Heart left ventricle (tissue), 16 donors: ENCODE measurements at regions not wholly inside any gene's neighbourhood (a gene's known extent, or its start where the extent isn't known, plus 50 kb on each side); places are given as distances from the start of the nearest gene placed in this dataset.

Source experiments
- ATAC-seq, 4 donors: fragments of 200-7000 bp; cut with Tn5 transposase; one replicate each; pipeline ENCODE4 v1.9.1; 2020 to 2022; ENCODE audit warnings: moderate library complexity in 4 of 4, mild to moderate bottlenecking in 3 of 4, moderate number of reproducible peaks in 1 of 4
- DNase-seq, 5 donors: peaks; one replicate each; pipeline ENCODE4 v3.0.0-alpha.2; 2020
- H3K27ac ChIP-seq, 12 donors: fragments of 200-600 bp; sonication (generic) in 4 of 12; one replicate each; pipeline versions ENCODE4 v1.5.0 to v1.8.0; 2016 to 2022; ENCODE audit warnings: mild to moderate bottlenecking in 2 of 12
- H3K27me3 ChIP-seq, 9 donors: fragments of 200-600 bp; sonication (generic) in 2 of 9; one replicate each; pipeline versions ENCODE4 v1.5.1 to v1.8.0; 2016 to 2022; ENCODE audit warnings: mild to moderate bottlenecking in 3 of 9
- H3K36me3 ChIP-seq, 9 donors: fragments of 200-600 bp; sonication (generic) in 2 of 9; one replicate each; pipeline versions ENCODE4 v1.5.0 to v1.8.0; 2018 to 2022; ENCODE audit warnings: mild to moderate bottlenecking in 2 of 9
- H3K4me1 ChIP-seq, 12 donors: fragments of 200-600 bp; sonication (generic) in 4 of 12; one replicate each; pipeline versions ENCODE4 v1.5.0 to v1.8.0; 2016 to 2022; ENCODE audit warnings: mild to moderate bottlenecking in 3 of 12
- H3K4me3 ChIP-seq, 12 donors: fragments of 200-600 bp; sonication (generic) in 4 of 12; one replicate each; pipeline versions ENCODE4 v1.5.0 to v1.8.0; 2017 to 2022; ENCODE audit warnings: mild to moderate bottlenecking in 9 of 12, moderate library complexity in 4 of 12
- H3K9me3 ChIP-seq, 12 donors: fragments of 200-600 bp; sonication (generic) in 4 of 12; one replicate each; pipeline versions ENCODE4 v1.5.0 to v1.8.0; 2016 to 2022; ENCODE audit warnings: mild to moderate bottlenecking in 1 of 12
- CTCF ChIP-seq, 12 donors: fragments of 200-600 bp; sonication (generic) in 4 of 12; IDR thresholded peaks; one replicate each; pipeline versions ENCODE4 v1.5.0 to v1.8.0; 2018 to 2022; ENCODE audit warnings: antibody characterized with exemption in 12 of 12, mild to moderate bottlenecking in 5 of 12
- POLR2A ChIP-seq, 2 donors: fragments of 450-650 bp; IDR thresholded peaks; one replicate each; pipeline ENCODE4 v1.6.1; 2017; ENCODE audit warnings: antibody characterized with exemption in 2 of 2, mild to moderate bottlenecking in 2 of 2, moderate library complexity in 2 of 2
- WGBS, 4 donors: extraction: QIAGEN DNeasy Blood & Tissue Kit in 2 of 4; methylation state at CpG; one replicate each; pipeline versions ENCODE4 v1.1.5 to v1.1.7; 2013 to 2018; 5-methylcytosine and 5-hydroxymethylcytosine counted together
- intact Hi-C, 10 donors: fragments of 100-400 bp; cut with DNase I; formaldehyde crosslinking; loops; one replicate each; pipeline versions ENCODE4 v1.11.1 to v1.14.2; 2022
- donor health status: ischemic (EF 13 %, LVEDD 7.1; RV severe dilation, severe dysfunction).
- donor health status: healthy with polysubstance abuse.
- donor health status: DM: no; HTN: yes; CAD: no.
- donor health status: DM: no; HTN: no; CAD: no.
- donor health status: ischemic (EF 25% LVEDD 6.9; RV normal size, moderate dysfunction).
- donor health status: ischemic (EF 25% LVEDD 5.7; RV mildly dilated, moderate dysfunction).
- donor health status: healthy.
- donor health status: DM: yes; HTN: yes; CAD: no.
- donor health status: ischemic (EF 35%, LVEDD 5.7; RV mildly dilated, moderate dysfunction).
- donor health status: nonischemic (EF 11% LVEDD 7.7; RV severe dilation, severe dysfunction).
- donor health status: DM: yes; HTN: yes; CAD: no.
- donor health status: PGD.
- donor health status: ischemic (EF 29% LVEDD 5.4; RV normal size, mild dysfunction).
- donor health status: nonischemic (EF 23%, LVEDD 6.1; RV moderate dilation, normal function).

- DNase-seq (no peak), ATAC-seq (no peak)
- Histone ChIP-seq H3K27me3 (peaks cover 0 to 34% (median 10%) of the 10 kb centered on the region in 9 donors), H3K9me3 (no peaks in the 10 kb centered on the region), H3K4me3 (no peak overlapping the region), H3K27ac (no peak overlapping the region), H3K4me1 (no peaks in the 10 kb centered on the region), H3K36me3 (no peaks in the 10 kb centered on the region)
- intact Hi-C loops: no loop called here
- TF ChIP-seq POLR2A (IDR thresholded peaks at IDR 0.05) (no peak), CTCF (IDR thresholded peaks at IDR 0.05) (no peak)
- WGBS, 4 donors: 73 to 82% (median 78%) methylated on average over 12 of the region's 12 CpGs
Observed at GRCh38 chr15:85889956-85890619, 95.4 kb upstream of the KLHL25 start.

GRCh38 chr15:85890620-85890980 lies 95.9 kb upstream of the KLHL25 start:
- Histone ChIP-seq H3K27ac (no peak overlapping the region), H3K27me3 (peaks cover 0 to 39% (median 14%) of the 10 kb centered on the region in 9 donors), H3K9me3 (no peaks in the 10 kb centered on the region), H3K4me1 (no peaks in the 10 kb centered on the region), H3K36me3 (no peaks in the 10 kb centered on the region), H3K4me3 (no peak overlapping the region)
- TF ChIP-seq POLR2A (IDR thresholded peaks at IDR 0.05): no peak
- intact Hi-C loops: no loop called here
- ATAC-seq (no peak), DNase-seq (no peak)
- WGBS, 4 donors: 68 to 80% (median 74%) methylated on average over 2 of the region's 2 CpGs

- WGBS, 4 donors: 69 to 88% (median 71%) methylated on average over 1 of the region's 1 CpG
- H3K4me1 ChIP-seq: no peaks in the 10 kb centered on the region
- no peak overlapping the region for H3K4me3 ChIP-seq
- no peak for ATAC-seq
- H3K27me3 ChIP-seq: peaks cover 0 to 44% (median 12%) of the 10 kb centered on the region in 9 donors
- H3K27ac ChIP-seq: no peak overlapping the region
- no peak for DNase-seq
- no peaks in the 10 kb centered on the region for H3K9me3 ChIP-seq
- H3K36me3 ChIP-seq: no peaks in the 10 kb centered on the region
- TF ChIP-seq POLR2A (IDR thresholded peaks at IDR 0.05) (no peak), CTCF (IDR thresholded peaks at IDR 0.05) (no peak)
- intact Hi-C loops: no loop called here
Observed at GRCh38 chr15:85891470-85891869, 96.7 kb upstream of the KLHL25 start.

GRCh38 chr15:85892232-85892631 lies 97.5 kb upstream of the KLHL25 start:
- TF ChIP-seq POLR2A (IDR thresholded peaks at IDR 0.05) (no peak), CTCF (IDR thresholded peaks at IDR 0.05) (no peak)
- intact Hi-C loops: no loop called here

More at GRCh38 chr15:85892232-85892631, 97.5 kb upstream of the KLHL25 start:
- H3K9me3 ChIP-seq: no peaks in the 10 kb centered on the region
- H3K27me3 ChIP-seq: peaks cover 0 to 44% (median 12%) of the 10 kb centered on the region in 9 donors
- H3K4me1 ChIP-seq: no peaks in the 10 kb centered on the region
- no peak for DNase-seq
- H3K4me3 ChIP-seq: no peak overlapping the region
- H3K27ac ChIP-seq: no peak overlapping the region
- WGBS, 4 donors: 51 to 68% (median 66%) methylated on average over 3 of the region's 3 CpGs
- no peaks in the 10 kb centered on the region for H3K36me3 ChIP-seq
- no peak for ATAC-seq
